ENCODE measurements at regions not wholly inside any gene's neighbourhood (a gene's known extent, or its start where the extent isn't known, plus 50 kb on each side); places are given as distances from the start of the nearest gene placed in this dataset.

DNA sequence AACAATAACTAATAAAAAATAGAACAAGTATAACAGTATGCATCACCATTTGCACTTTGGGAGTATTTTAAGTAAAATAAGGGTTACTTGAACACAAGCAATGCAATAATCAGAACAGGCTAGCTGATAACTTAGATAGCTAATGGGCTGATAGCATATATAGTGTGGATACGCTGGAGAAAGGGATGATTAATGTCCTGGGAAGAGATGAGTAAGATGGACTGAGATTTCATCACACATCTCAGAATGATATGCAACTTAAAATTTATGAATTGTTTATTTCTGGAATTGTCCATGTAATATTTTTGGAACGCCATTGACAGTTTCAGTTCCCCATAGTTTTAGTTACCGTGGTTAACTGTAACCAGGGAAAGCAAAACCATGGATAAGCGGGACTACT lies 173.6 kb downstream of the ISL1 start:
- H3K4me3 ChIP-seq (ENCODE audit: low read depth, low read length): no peak overlapping the region
- TF ChIP-seq, protein P1, sequence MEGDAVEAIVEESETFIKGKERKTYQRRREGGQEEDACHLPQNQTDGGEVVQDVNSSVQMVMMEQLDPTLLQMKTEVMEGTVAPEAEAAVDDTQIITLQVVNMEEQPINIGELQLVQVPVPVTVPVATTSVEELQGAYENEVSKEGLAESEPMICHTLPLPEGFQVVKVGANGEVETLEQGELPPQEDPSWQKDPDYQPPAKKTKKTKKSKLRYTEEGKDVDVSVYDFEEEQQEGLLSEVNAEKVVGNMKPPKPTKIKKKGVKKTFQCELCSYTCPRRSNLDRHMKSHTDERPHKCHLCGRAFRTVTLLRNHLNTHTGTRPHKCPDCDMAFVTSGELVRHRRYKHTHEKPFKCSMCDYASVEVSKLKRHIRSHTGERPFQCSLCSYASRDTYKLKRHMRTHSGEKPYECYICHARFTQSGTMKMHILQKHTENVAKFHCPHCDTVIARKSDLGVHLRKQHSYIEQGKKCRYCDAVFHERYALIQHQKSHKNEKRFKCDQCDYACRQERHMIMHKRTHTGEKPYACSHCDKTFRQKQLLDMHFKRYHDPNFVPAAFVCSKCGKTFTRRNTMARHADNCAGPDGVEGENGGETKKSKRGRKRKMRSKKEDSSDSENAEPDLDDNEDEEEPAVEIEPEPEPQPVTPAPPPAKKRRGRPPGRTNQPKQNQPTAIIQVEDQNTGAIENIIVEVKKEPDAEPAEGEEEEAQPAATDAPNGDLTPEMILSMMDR (IDR thresholded peaks at IDR 0.05; ENCODE audit: insufficient read depth, low read depth, low read length, missing control alignments): no peak
- no peak for DNase-seq (ENCODE audit: low read depth)

DNA sequence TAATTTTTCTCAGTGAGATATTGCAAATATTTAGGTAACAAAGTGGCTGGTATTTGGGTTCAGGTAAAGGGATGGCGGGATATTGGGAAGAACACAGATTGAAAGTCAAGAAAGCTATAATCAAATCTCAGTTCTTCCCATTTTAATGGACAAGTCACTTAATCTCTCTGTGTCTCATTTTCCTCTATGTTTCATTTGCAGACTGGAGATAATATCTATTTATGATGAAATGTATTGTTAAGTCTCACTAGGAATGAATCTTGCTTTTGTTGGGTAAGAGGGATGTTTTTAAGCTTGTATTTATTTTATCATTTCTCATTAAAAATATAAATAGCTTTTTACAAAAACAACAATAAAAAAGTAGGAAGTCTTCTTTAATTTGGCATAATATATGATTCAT lies 175.4 kb downstream of the ISL1 start:
- DNase-seq (ENCODE audit: low read depth): no peak
- no peak overlapping the region for H3K4me3 ChIP-seq (ENCODE audit: low read depth, low read length)
- TF ChIP-seq, protein P1 (IDR thresholded peaks at IDR 0.05; ENCODE audit: insufficient read depth, low read depth, low read length, missing control alignments): no peak

DNA sequence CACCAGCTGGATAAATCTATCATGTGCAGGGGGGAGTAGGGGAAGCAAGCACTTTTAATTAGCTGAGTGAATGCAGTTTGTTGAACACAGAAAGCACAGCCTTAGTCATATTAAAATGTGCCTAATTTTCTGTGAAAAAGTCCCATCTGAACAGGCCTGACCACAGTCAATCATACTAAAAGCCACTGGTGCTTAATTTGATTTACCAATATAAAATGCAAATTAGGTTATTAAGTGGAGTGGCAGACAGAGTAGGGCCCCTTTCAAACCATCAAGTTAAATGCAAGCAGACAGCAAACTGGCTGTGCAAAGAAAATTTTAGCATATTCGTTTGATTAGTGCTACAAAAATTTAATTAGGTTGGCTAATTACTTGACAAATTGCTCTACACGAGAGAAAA lies 176.1 kb downstream of the ISL1 start:
- H3K4me3 ChIP-seq (ENCODE audit: low read depth, low read length): no peak overlapping the region
- TF ChIP-seq, protein P1 (IDR thresholded peaks at IDR 0.05; ENCODE audit: insufficient read depth, low read depth, low read length, missing control alignments): no peak
- DNase-seq (ENCODE audit: low read depth): no peak

DNA sequence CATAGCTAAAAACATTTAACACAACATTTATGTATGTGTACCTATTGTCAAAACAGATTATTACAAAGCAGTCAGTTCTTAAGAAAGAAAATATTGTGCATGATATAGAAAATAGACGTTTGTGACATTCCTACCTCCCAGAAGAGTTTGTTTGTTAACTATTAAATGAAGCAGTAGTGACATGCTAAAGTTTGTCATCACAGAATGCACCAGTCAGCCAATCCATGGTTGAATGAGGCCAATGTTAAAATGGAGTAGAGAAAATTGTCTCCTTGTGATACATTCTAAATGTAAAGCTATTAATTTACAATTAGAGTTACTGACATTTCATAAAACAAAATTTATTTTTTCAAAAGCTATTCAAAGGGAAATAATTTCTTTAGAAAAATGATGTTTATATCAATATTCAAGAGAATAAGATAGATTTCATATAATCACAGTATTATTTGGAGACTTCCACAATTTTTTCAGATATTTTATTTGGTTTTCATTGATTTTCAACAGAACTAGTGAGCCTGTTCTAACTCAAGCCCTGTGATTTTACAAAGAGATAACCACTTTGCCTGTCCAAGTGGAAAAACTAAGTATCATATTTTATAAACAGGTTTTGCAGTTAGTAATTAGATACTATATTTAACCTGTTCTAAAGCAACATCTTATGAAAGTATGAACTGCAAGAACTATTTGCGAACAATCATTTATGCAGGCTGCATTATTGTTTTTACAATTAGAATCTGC lies 176.8 kb downstream of the ISL1 start:
- H3K4me3 ChIP-seq (ENCODE audit: low read depth, low read length): no peak overlapping the region
- no peak for DNase-seq (ENCODE audit: low read depth)
- TF ChIP-seq, protein P1 (IDR thresholded peaks at IDR 0.05; ENCODE audit: insufficient read depth, low read depth, low read length, missing control alignments): no peak

DNA sequence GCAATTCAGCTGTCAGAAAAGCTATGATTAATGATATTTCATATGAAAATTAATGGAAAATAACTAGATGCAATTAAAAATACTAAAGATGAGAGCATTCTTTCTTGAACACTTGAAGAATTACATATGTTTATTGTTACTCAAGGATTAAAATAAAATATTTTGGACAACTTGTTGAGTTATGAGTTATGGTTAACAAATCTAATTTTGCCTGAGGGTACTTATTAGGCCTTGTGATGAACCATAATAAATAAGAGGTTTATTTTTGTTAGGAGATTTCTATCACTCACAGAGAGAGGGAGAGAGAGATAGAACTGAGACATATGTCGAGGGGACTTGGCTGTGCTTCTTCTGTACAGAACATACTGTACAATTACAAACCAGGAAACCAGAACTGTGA lies 183.7 kb downstream of the ISL1 start:
- H3K4me3 ChIP-seq (ENCODE audit: low read depth, low read length): no peak overlapping the region
- TF ChIP-seq, protein P1 (IDR thresholded peaks at IDR 0.05; ENCODE audit: insufficient read depth, low read depth, low read length, missing control alignments): no peak
- no peak for DNase-seq (ENCODE audit: low read depth)

DNA sequence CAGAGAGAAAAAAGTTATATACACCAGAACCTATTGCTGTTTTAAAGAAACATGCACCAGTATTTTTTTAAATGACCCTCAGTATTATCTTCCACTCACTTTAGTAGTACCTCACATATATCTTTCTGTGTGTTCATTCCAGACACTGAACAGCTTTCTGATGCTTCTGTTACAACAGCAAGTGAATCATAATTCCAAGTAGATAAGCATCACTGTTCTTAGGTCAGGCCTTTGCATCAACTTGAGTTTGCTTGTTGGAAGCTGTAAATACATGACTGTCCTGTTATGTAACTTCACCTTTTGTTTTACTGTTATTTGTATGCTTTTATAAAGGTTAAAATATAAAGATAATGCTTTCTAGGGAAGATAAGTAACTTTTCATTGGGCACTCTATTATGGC lies 184.4 kb downstream of the ISL1 start:
- TF ChIP-seq, protein P1 (IDR thresholded peaks at IDR 0.05; ENCODE audit: insufficient read depth, low read depth, low read length, missing control alignments): no peak
- no peak for DNase-seq (ENCODE audit: low read depth)
- H3K4me3 ChIP-seq (ENCODE audit: low read depth, low read length): no peak overlapping the region

DNA sequence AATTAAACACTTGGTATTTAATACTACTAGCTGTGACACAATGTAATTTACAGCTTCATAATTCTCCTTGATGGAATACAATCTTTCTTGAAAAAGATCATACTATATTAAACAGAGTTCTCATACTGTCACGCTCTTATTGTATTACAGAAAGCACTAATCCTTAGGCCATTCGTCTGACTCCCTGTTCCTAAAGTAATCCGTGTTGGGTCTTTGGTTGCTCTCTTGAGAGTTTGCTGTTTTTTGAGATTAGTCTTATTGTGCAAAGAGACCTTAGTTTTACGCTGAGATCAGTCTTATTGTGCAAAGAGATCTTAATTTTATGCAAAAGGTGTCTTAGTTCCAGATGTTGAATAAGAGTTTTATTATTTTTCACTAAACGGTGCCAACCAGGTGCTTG lies 190.6 kb downstream of the ISL1 start:
- no peak overlapping the region for H3K4me3 ChIP-seq (ENCODE audit: low read depth, low read length)
- DNase-seq (ENCODE audit: low read depth): no peak
- TF ChIP-seq, protein P1 (IDR thresholded peaks at IDR 0.05; ENCODE audit: insufficient read depth, low read depth, low read length, missing control alignments): no peak

All from GM12865 (cell line).